Testis (tissue), 2 donors: ENCODE measurements at regions not wholly inside any gene's neighbourhood (a gene's known extent, or its start where the extent isn't known, plus 50 kb on each side); places are given as distances from the start of the nearest gene placed in this dataset.

Experiments
- CTCF ChIP-seq, 3 experiments: fragments of 450-650 bp in 2 of 3; fragments of 200-600 bp in 1 of 3; sonication (generic) in 1 of 3; IDR thresholded peaks; one replicate each; pipeline ENCODE4 v1.5.1; 2016 to 2019; ENCODE audit warnings: antibody characterized with exemption in 3 of 3, mild to moderate bottlenecking in 2 of 3, moderate library complexity in 1 of 3
- POLR2A ChIP-seq: fragments of 450-650 bp; IDR thresholded peaks from one replicate; pipeline ENCODE4 v1.6.1; 2017; ENCODE audit warnings: antibody characterized with exemption, mild to moderate bottlenecking, moderate library complexity

DNA sequence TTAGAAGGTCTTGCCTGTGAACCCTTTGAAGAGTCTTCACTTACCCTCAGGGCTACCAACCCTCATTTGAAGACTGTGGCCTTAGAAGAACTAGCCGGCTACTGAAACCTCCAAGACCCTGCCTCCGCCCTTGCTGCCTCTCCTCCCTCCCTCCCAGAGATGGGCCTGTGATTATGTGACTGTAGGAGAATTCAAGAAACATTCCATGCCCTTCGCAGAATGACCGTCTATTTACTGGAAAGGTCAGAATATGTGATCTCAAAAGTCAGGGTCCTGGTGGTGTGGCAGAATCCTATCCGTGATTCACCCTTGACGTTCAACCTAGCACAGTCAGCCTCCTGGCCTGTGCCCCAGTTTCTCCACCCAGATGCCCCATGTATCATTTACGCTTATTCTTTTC lies 109.6 kb downstream of the CTNND1 start:
- TF ChIP-seq CTCF (IDR thresholded peaks at IDR 0.05): no peak
- no peak for TF ChIP-seq POLR2A
